ENCODE measurements at regions not wholly inside any gene's neighbourhood (a gene's known extent, or its start where the extent isn't known, plus 50 kb on each side); places are given as distances from the start of the nearest gene placed in this dataset.

- TF ChIP-seq, protein P1, sequence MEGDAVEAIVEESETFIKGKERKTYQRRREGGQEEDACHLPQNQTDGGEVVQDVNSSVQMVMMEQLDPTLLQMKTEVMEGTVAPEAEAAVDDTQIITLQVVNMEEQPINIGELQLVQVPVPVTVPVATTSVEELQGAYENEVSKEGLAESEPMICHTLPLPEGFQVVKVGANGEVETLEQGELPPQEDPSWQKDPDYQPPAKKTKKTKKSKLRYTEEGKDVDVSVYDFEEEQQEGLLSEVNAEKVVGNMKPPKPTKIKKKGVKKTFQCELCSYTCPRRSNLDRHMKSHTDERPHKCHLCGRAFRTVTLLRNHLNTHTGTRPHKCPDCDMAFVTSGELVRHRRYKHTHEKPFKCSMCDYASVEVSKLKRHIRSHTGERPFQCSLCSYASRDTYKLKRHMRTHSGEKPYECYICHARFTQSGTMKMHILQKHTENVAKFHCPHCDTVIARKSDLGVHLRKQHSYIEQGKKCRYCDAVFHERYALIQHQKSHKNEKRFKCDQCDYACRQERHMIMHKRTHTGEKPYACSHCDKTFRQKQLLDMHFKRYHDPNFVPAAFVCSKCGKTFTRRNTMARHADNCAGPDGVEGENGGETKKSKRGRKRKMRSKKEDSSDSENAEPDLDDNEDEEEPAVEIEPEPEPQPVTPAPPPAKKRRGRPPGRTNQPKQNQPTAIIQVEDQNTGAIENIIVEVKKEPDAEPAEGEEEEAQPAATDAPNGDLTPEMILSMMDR (IDR thresholded peaks at IDR 0.05): no peak
- no peak for TF ChIP-seq ZFX (IDR thresholded peaks at IDR 0.05; ENCODE audit: borderline replicate concordance)
These were observed 611.0 kb upstream of the KLF4 start for GRCh38 chr9:108100571-108100970.

Data from 22Rv1 (cell line).